Right lobe of liver (tissue), 6 donors: ENCODE measurements at regions not wholly inside any gene's neighbourhood (a gene's known extent, or its start where the extent isn't known, plus 50 kb on each side); places are given as distances from the start of the nearest gene placed in this dataset.
A peak's percentile ranks its signal among the peaks of the same experiment; 100 is the strongest.

Experiments used
- ATAC-seq, 4 donors: fragments of 200-7000 bp; cut with Tn5 transposase; one replicate each; pipeline ENCODE4 v1.9.1; 2020; ENCODE audit warnings: mild to moderate bottlenecking in 4 of 4, moderate library complexity in 4 of 4
- DNase-seq, 3 donors: peaks; one replicate each; pipeline ENCODE4 v3.0.0-alpha.2; 2020
- H3K27ac ChIP-seq, 3 donors: fragments of 200-600 bp; one replicate each; pipeline ENCODE4 v1.8.0; 2022
- H3K27me3 ChIP-seq, 2 donors: fragments of 200-600 bp; one replicate each; pipeline ENCODE4 v1.8.0; 2022
- H3K36me3 ChIP-seq, 4 donors: fragments of 200-600 bp; sonication (generic) in 1 of 4; one replicate each; pipeline versions ENCODE4 v1.5.1 to v1.8.0; 2017 to 2022; ENCODE audit warnings: control low read depth in 1 of 4
- H3K4me1 ChIP-seq, 4 donors: fragments of 200-600 bp; sonication (generic) in 1 of 4; one replicate each; pipeline versions ENCODE4 v1.5.1 to v1.8.0; 2017 to 2022; ENCODE audit warnings: control low read depth in 1 of 4
- H3K4me3 ChIP-seq, 3 donors: fragments of 200-600 bp; one replicate each; pipeline ENCODE4 v1.8.0; 2022
- H3K9me3 ChIP-seq, 4 donors: fragments of 200-600 bp; sonication (generic) in 1 of 4; one replicate each; pipeline versions ENCODE4 v1.5.1 to v1.8.0; 2017 to 2022; ENCODE audit warnings: control low read depth in 1 of 4
- CTCF ChIP-seq, 4 donors: fragments of 200-600 bp in 3 of 4; fragments of 450-650 bp in 1 of 4; IDR thresholded peaks; one replicate each; pipeline versions ENCODE4 v1.5.1 to v1.8.0; 2016 to 2022; ENCODE audit warnings: antibody characterized with exemption in 4 of 4, mild to moderate bottlenecking in 2 of 4
- POLR2A ChIP-seq: fragments of 450-650 bp; IDR thresholded peaks from one replicate; pipeline ENCODE4 v1.6.1; 2017; ENCODE audit warnings: antibody characterized with exemption, mild to moderate bottlenecking
- WGBS: methylation state at CpG from one replicate; pipeline ENCODE4 v1.1.6; 2018; ENCODE audit warnings: low coverage, low lambda C conversion rate; ENCODE audit not compliant: insufficient coverage; ENCODE audit errors: missing lambda C conversion rate; 5-methylcytosine and 5-hydroxymethylcytosine counted together
- intact Hi-C, 2 donors: fragments of 100-400 bp; cut with DNase I; formaldehyde crosslinking; loops; one replicate each; pipeline versions ENCODE4 v1.11.2 to v1.14.1; 2022
- donor health status: DM: no; HTN: yes; CAD: no.
- donor health status: DM: no; HTN: no; CAD: no.
- donor health status: DM: no; HTN: no; CAD: no.
- donor health status: DM: no; HTN: yes; CAD: no.
- donor health status: DM: no; HTN: yes; CAD: no.

DNA sequence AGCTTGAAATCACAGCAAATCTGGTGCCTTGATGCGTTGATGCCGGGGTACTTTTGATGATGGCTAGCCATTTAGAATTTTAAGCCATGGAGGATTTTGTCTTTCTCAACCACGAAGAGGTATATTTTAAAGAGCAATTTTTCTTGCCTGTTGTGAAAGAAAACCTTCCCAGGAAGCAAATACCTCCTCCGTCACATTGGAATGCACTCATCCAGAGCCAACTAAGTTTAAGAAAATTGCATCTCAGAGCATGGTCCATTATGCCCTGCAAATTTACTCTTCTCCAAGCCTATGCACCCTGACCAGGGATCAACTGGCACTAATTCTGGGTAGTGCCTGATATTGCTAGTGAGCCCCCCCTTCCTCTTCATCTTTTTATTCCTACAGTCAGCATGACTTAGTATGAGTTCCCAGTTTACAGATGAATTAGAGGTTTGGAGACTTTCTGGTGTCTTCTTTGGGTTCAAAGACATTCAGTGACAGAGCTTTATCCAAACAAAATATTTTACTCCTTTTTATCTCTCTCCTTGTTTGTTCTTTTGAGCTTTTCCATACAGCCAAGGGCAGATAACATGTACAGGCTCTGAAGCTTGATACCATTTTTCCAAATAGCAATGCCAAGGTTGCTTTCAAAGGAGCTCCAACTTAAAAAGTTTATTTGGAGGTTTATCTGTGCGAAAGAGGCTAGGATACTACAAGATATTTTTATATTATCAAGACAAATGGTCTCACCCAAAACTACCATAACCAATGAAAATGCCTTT, 56.6 kb upstream of the ANK3 start:
- no peak for DNase-seq
- intact Hi-C loops, result loop anchor here (5.0 to 10.0 kb wide), 2 partner anchors 199 to 201 kb away; no protein-coding TSS in a partner anchor
- WGBS, result 72% methylated on average over 5 of the region's 5 CpGs
- ATAC-seq, result no peak
- TF ChIP-seq POLR2A, result no peak
- no peak for TF ChIP-seq CTCF (IDR thresholded peaks at IDR 0.05)
- Histone ChIP-seq H3K27me3 (no peaks in the 10 kb centered on the region), H3K4me1 (no peaks in the 10 kb centered on the region), H3K36me3 (no peaks in the 10 kb centered on the region), H3K27ac (no peak overlapping the region), H3K4me3 (no peak overlapping the region), H3K9me3 (no peaks in the 10 kb centered on the region)

- ATAC-seq (no peak), DNase-seq (no peak)
- Histone ChIP-seq H3K27me3 (no peaks in the 10 kb centered on the region), H3K27ac (no peak overlapping the region), H3K4me3 (no peak overlapping the region), H3K9me3 (no peaks in the 10 kb centered on the region), H3K4me1 (no peaks in the 10 kb centered on the region), H3K36me3 (no peaks in the 10 kb centered on the region)
- 30% methylated on average over 1 of the region's 1 CpG for WGBS
- intact Hi-C loops, result loop anchor here (5.0 to 10.0 kb wide), 2 partner anchors 200 to 203 kb away; no protein-coding TSS in a partner anchor
- TF ChIP-seq POLR2A, result no peak
- peak; percentile 51 to 58 (median 56) for TF ChIP-seq CTCF (IDR thresholded peaks at IDR 0.05)
These were observed 54.9 kb upstream of the ANK3 start for GRCh38 chr10:60444494-60445064.

GRCh38 chr10:60443346-60443745, 53.7 kb upstream of the ANK3 start:
- Histone ChIP-seq H3K27me3 (no peaks in the 10 kb centered on the region), H3K4me3 (no peak overlapping the region), H3K27ac (no peak overlapping the region), H3K9me3 (no peaks in the 10 kb centered on the region), H3K4me1 (no peaks in the 10 kb centered on the region), H3K36me3 (no peaks in the 10 kb centered on the region)
- ATAC-seq, result no peak
- DNase-seq, result no peak
- intact Hi-C loops, result loop anchor here in 1 of 2 donors (10.0 kb wide), 1 partner anchor 201 kb away; no protein-coding TSS in a partner anchor
- 48% methylated on average over 3 of the region's 3 CpGs for WGBS
- TF ChIP-seq POLR2A, result no peak
- TF ChIP-seq CTCF (IDR thresholded peaks at IDR 0.05), result no peak

DNA sequence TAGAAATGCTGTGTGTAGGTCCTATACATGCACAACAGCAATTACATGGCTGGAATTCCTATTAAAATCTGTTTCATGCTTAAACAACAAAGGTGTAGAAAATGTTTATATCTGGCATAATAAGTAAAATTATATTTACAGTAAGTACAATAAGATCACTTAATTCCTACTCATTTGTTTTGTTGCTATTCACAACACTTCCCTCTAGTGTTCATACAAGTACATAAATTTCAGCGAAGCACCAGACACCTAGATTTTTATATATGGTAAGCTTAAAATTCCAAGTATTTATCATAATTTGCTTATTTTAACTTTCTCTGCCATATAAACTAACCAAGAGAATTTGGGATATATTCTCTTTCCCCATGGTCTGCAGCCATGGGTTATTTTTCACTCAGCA, 51.8 kb upstream of the ANK3 start:
- Histone ChIP-seq H3K9me3 (no peaks in the 10 kb centered on the region), H3K27me3 (no peaks in the 10 kb centered on the region), H3K4me3 (no peak overlapping the region), H3K36me3 (no peaks in the 10 kb centered on the region), H3K4me1 (no peaks in the 10 kb centered on the region), H3K27ac (no peak overlapping the region)
- no peak for DNase-seq
- intact Hi-C loops, result loop anchor here in 1 of 2 donors (10.0 kb wide), 1 partner anchor 203 kb away; no protein-coding TSS in a partner anchor
- no peak for ATAC-seq
- 42% methylated on average over 1 of the region's 1 CpG for WGBS
- peak; percentile 4 to 41 (median 34) for TF ChIP-seq CTCF (IDR thresholded peaks at IDR 0.05)
- TF ChIP-seq POLR2A, result no peak
